NCI-H446 treated with DMSO at 0.1 percent for 48 hours (cell line): ENCODE measurements at regions not wholly inside any gene's neighbourhood (a gene's known extent, or its start where the extent isn't known, plus 50 kb on each side); places are given as distances from the start of the nearest gene placed in this dataset.

ENCODE experiments used
- DNase-seq: peaks from one replicate; lab custom pipeline; 2025; lab: John Stamatoyannopoulos, UW

- DNase-seq = no peak
Measured at GRCh38 chr12:14279845-14280244, 85.6 kb upstream of the ATF7IP start.

GRCh38 chr12:14280921-14281320 lies 84.6 kb upstream of the ATF7IP start:
- no peak for DNase-seq

- no peak for DNase-seq
Measured at GRCh38 chr12:14281539-14281938, 83.9 kb upstream of the ATF7IP start.

- no peak for DNase-seq
Measured at GRCh38 chr12:14283489-14284144, 81.9 kb upstream of the ATF7IP start.

DNA sequence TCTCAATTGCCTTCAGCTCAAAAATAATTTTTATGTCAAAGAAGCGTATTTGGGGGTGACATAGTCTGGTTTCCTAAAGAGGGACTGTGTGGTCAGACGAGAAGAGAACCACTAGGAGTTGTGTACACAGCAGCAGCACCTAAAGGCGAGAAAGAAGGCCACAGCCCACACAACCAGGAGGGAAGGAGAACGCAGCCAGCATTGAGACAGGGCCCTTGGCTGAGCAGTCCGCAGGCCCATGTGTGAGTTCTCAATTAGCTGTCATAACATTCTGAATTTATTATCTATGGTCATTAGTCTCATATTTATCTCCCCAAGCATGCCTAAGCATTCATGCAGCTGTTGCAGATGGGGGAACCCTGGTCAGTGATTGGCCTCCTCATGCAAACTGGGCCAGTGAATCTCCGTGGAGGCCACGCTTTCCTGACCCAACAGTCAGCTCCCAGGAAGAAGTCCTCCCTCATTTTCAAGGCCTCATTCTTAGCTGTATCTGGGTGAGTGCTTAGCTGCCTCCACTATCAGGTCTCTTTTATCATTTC lies 81.2 kb upstream of the ATF7IP start:
- no peak for DNase-seq

GRCh38 chr12:14289601-14290000 lies 75.9 kb upstream of the ATF7IP start:
- DNase-seq = no peak

GRCh38 chr12:14290951-14291350 lies 74.5 kb upstream of the ATF7IP start:
- no peak for DNase-seq

DNA sequence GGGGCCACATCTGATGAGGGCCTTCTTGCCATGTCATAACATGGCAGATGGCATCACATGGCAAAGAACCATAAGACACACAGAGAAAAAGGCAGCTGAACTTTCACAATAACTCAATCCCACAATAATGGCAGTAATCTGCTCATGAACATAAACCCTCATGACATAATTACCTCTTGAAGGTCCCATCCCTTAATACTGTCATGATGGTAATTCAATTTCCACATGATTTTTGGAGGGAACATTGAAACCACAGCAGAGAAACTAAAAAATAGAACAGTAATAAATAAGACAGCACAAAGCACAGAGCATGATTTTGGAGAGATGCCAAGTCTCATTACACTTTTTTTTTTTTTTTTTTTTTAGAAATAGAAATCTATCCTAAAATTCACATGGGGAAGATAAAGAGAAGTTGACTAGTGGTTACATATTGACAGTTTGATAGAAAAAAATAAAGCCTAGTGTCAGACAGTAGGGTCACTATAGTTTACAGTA lies 61.8 kb upstream of the ATF7IP start:
- DNase-seq = no peak

- DNase-seq = no peak
Measured at GRCh38 chr12:14307004-14307403, 58.5 kb upstream of the ATF7IP start.

DNA sequence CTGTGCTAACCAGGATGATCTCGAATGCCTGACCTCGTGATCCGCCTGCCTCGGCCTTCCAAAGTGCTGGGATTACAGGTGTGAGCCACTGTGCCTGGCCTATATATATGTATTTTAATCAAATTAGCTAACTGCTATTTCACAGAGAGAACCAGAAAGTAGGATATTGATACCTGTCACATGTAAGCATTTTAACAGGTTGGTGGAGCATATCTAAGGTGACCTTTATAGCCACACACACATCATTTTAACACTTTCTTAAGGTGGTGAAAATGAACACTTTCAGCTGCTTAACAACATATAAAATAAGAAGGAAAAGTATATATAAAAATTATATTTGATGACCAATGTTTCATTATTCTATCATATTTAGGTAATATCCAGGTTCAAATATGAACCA lies 57.0 kb upstream of the ATF7IP start:
- no peak for DNase-seq

DNA sequence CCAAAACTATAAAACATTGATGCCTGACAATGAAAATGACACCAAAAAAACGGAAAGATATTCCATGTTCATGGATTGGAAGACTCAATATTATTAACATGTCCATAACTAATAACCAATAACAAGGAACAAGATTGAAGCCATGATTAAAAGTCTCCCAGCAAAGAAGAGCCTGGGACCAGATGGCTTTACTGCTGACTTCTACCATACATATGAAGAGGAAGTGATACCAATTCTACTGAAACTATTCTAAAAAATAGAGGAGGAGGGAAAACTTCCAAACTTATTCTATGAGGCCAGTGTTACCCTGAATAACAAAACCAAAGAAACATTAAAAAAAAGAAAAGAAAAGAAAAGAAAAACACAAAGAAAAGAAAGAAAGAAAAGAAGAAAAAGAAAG lies 54.6 kb upstream of the ATF7IP start:
- DNase-seq = no peak

DNA sequence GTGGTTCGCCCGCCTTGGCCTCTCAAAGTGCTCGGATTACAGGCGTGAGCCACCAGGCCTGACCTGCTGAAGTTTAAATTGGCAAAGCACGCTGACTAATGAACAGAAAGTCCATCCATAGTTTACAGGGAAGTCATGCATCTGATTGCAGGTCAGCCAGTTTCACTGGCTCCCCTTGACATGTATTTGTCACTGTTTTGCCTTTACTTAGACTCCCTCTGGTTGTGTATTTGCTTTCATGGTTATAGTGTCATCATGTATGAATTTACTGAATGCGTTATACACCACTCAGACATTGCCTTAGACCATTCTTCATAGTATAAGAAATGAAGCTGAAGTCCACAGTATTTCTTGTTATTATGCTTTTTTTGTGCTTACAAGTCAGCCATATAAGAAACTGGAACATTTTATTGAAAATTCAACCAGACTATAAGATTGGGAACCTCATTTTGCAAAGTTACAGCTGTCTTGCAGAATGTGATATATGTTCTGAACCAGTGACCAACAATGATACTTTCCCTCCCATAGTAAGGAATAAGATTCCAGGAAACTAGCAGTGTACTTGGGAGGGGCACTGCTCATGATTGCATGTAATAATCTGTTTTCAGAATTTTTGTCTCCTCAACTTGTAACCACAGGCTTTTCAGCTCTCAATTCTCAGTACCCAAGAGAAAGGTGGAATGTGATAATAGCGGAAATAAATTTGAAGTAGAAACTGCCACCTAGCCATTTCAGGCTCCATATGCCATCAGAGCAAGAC lies 51.9 kb upstream of the ATF7IP start:
- DNase-seq = no peak

GRCh38 chr12:14314801-14315200 lies 50.7 kb upstream of the ATF7IP start:
- no peak for DNase-seq

- no peak for DNase-seq
Measured at GRCh38 chr12:14315501-14315900, 50.0 kb upstream of the ATF7IP start.
